Colonic mucosa (tissue), 4 donors: ENCODE measurements at regions not wholly inside any gene's neighbourhood (a gene's known extent, or its start where the extent isn't known, plus 50 kb on each side); places are given as distances from the start of the nearest gene placed in this dataset.

ENCODE experiments used
- DNase-seq: peaks from one replicate; pipeline ENCODE4 v3.0.0-alpha.2; 2020
- H3K27ac ChIP-seq: fragments of 200-600 bp; one replicate; pipeline ENCODE4 v1.8.0; 2021
- H3K27me3 ChIP-seq: fragments of 200-600 bp; one replicate; pipeline ENCODE4 v1.8.0; 2021
- H3K36me3 ChIP-seq: fragments of 200-600 bp; one replicate; pipeline ENCODE4 v1.8.0; 2021
- H3K4me1 ChIP-seq: fragments of 200-600 bp; one replicate; pipeline ENCODE4 v1.8.0; 2021; ENCODE audit warnings: mild to moderate bottlenecking
- H3K4me3 ChIP-seq: fragments of 200-600 bp; one replicate; pipeline ENCODE4 v1.8.0; 2021
- H3K9ac ChIP-seq, 2 donors: one replicate each; pipeline ENCODE4 v1.7.0; 2013; ENCODE audit warnings: control low read depth in 2 of 2, low read depth in 2 of 2, low read length in 2 of 2
- H3K9me3 ChIP-seq: fragments of 200-600 bp; one replicate; pipeline ENCODE4 v1.8.0; 2021
- CTCF ChIP-seq: fragments of 200-600 bp; IDR thresholded peaks from one replicate; pipeline ENCODE4 v1.8.0; 2022; ENCODE audit warnings: antibody characterized with exemption, mild to moderate bottlenecking
- intact Hi-C: fragments of 100-400 bp; cut with DNase I; formaldehyde crosslinking; loops from one replicate; pipeline ENCODE4 v1.14.1; 2022
- donor health status: healthy.
- donor health status: DM: no; HTN: no; CAD: no.
- donor health status: DM: no; HTN: no; CAD: no.

GRCh38 chr22:48238284-48238915, 1476.0 kb downstream of the TBC1D22A start:
- TF ChIP-seq CTCF, result no peak
- Histone ChIP-seq H3K36me3 (no peaks in the 10 kb centered on the region), H3K27me3 (no peaks in the 10 kb centered on the region), H3K9me3 (no peaks in the 10 kb centered on the region), H3K4me1 (no peaks in the 10 kb centered on the region), H3K4me3 (no peak overlapping the region), H3K27ac (no peak overlapping the region), H3K9ac (no peak overlapping the region)
- intact Hi-C loops, result no loop called here
- no peak for DNase-seq

- intact Hi-C loops, result no loop called here
- Histone ChIP-seq H3K4me3 (no peak overlapping the region), H3K27me3 (no peaks in the 10 kb centered on the region), H3K9me3 (no peaks in the 10 kb centered on the region), H3K4me1 (no peaks in the 10 kb centered on the region), H3K9ac (no peak overlapping the region), H3K36me3 (no peaks in the 10 kb centered on the region), H3K27ac (no peak overlapping the region)
- no peak for TF ChIP-seq CTCF
- DNase-seq, result no peak
Measured at GRCh38 chr22:48237466-48238283, 1475.2 kb downstream of the TBC1D22A start.

- H3K27ac ChIP-seq, result no peak overlapping the region
- no peak for DNase-seq
- H3K9ac ChIP-seq, result no peak overlapping the region
- H3K36me3 ChIP-seq, result no peaks in the 10 kb centered on the region
- H3K4me3 ChIP-seq, result no peak overlapping the region
- intact Hi-C loops, result no loop called here
- no peaks in the 10 kb centered on the region for H3K4me1 ChIP-seq
- no peaks in the 10 kb centered on the region for H3K27me3 ChIP-seq
- H3K9me3 ChIP-seq, result no peaks in the 10 kb centered on the region
- no peak for TF ChIP-seq CTCF
Measured at GRCh38 chr22:48236261-48236660, 1473.8 kb downstream of the TBC1D22A start.

GRCh38 chr22:48235744-48236143, 1473.3 kb downstream of the TBC1D22A start:
- H3K27ac ChIP-seq, result no peak overlapping the region
- no peak for TF ChIP-seq CTCF
- H3K9me3 ChIP-seq, result no peaks in the 10 kb centered on the region
- no peak overlapping the region for H3K9ac ChIP-seq
- no peaks in the 10 kb centered on the region for H3K36me3 ChIP-seq
- DNase-seq, result no peak
- no peak overlapping the region for H3K4me3 ChIP-seq
- no peaks in the 10 kb centered on the region for H3K4me1 ChIP-seq
- no peaks in the 10 kb centered on the region for H3K27me3 ChIP-seq
- intact Hi-C loops, result no loop called here

GRCh38 chr22:48234011-48234410, 1471.6 kb downstream of the TBC1D22A start:
- H3K9ac ChIP-seq, result no peak overlapping the region
- TF ChIP-seq CTCF, result no peak
- H3K4me3 ChIP-seq, result no peak overlapping the region
- H3K27ac ChIP-seq, result no peak overlapping the region
- no peaks in the 10 kb centered on the region for H3K36me3 ChIP-seq
- DNase-seq, result no peak
- no peaks in the 10 kb centered on the region for H3K4me1 ChIP-seq
- H3K9me3 ChIP-seq, result no peaks in the 10 kb centered on the region
- no peaks in the 10 kb centered on the region for H3K27me3 ChIP-seq
- intact Hi-C loops, result no loop called here
